NCI-H1436 (cell line): ENCODE measurements at regions not wholly inside any gene's neighbourhood (a gene's known extent, or its start where the extent isn't known, plus 50 kb on each side); places are given as distances from the start of the nearest gene placed in this dataset.

Experiments used
- DNase-seq: peaks from one replicate; lab custom pipeline; 2025; lab: John Stamatoyannopoulos, UW

- DNase-seq, result no peak
These were observed 120.3 kb upstream of the ZC3H12C start for GRCh38 chr11:109972939-109973338.

- DNase-seq, result no peak
These were observed 119.7 kb upstream of the ZC3H12C start for GRCh38 chr11:109973486-109973885.

- no peak for DNase-seq
These were observed 118.7 kb upstream of the ZC3H12C start for GRCh38 chr11:109974523-109974922.

GRCh38 chr11:109978895-109979294, 114.3 kb upstream of the ZC3H12C start:
- no peak for DNase-seq

GRCh38 chr11:109981031-109981636, 112.1 kb upstream of the ZC3H12C start:
- DNase-seq, result no peak

- DNase-seq, result no peak
These were observed 109.8 kb upstream of the ZC3H12C start for GRCh38 chr11:109983358-109983757.

- DNase-seq, result no peak
These were observed 108.4 kb upstream of the ZC3H12C start for GRCh38 chr11:109984634-109985289.

GRCh38 chr11:109986488-109986887, 106.7 kb upstream of the ZC3H12C start:
- no peak for DNase-seq

- no peak for DNase-seq
These were observed 101.4 kb upstream of the ZC3H12C start for GRCh38 chr11:109991835-109992234.

- no peak for DNase-seq
These were observed 99.4 kb upstream of the ZC3H12C start for GRCh38 chr11:109993786-109994185.

GRCh38 chr11:109994907-109995306, 98.3 kb upstream of the ZC3H12C start:
- DNase-seq, result no peak

- no peak for DNase-seq
These were observed 97.1 kb upstream of the ZC3H12C start for GRCh38 chr11:109996060-109996459.

GRCh38 chr11:109998921-109999320, 94.3 kb upstream of the ZC3H12C start:
- no peak for DNase-seq

- DNase-seq, result no peak
These were observed 93.1 kb upstream of the ZC3H12C start for GRCh38 chr11:110000031-110000502.

- no peak for DNase-seq
These were observed 92.3 kb upstream of the ZC3H12C start for GRCh38 chr11:110000850-110001249.

- DNase-seq, result no peak
These were observed 89.8 kb upstream of the ZC3H12C start for GRCh38 chr11:110003426-110003825.

- no peak for DNase-seq
These were observed 81.6 kb upstream of the ZC3H12C start for GRCh38 chr11:110011595-110011994.

GRCh38 chr11:110015695-110016094, 77.5 kb upstream of the ZC3H12C start:
- DNase-seq, result no peak

GRCh38 chr11:110019675-110020074, 73.5 kb upstream of the ZC3H12C start:
- DNase-seq, result no peak

GRCh38 chr11:110022548-110022947, 70.6 kb upstream of the ZC3H12C start:
- DNase-seq, result no peak

- no peak for DNase-seq
These were observed 69.5 kb upstream of the ZC3H12C start for GRCh38 chr11:110023711-110024110.

- DNase-seq, result no peak
These were observed 66.2 kb upstream of the ZC3H12C start for GRCh38 chr11:110026858-110027626.
